HG03175 (cell line): ENCODE measurements at regions not wholly inside any gene's neighbourhood (a gene's known extent, or its start where the extent isn't known, plus 50 kb on each side); places are given as distances from the start of the nearest gene placed in this dataset.
"Not testable (repeated sequence)": the region's sequence is repeated elsewhere in the genome, so short reads cannot be mapped to it uniquely, and the experiment has no call there.

Experiments used
- ATAC-seq: cut with Tn5 transposase; IDR thresholded peaks from one replicate; pipeline ENCODE4 v1.9.1; 2021; ENCODE audit warnings: mild to moderate bottlenecking, moderate library complexity; ENCODE audit not compliant: unreplicated experiment

DNA sequence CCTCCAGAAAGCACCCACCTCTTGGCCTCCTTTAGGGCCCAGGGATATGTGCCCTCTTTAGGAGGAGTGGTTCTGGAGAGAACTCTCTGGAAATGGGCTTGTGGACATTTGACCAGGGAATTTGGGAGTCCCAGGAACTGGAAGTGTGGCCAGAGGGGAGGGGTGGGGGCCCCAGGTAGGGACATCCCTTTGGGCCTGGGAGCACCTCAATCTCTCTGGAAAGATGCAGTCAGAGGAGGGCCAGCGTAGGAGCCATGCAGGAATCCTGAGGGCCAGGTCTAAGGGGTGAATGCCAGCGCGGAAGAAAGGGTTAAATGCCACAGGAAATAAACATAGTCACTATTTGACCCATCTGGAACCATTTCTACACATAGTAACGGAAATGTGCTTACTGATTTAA, 50.3 kb upstream of the ITGA11 start:
- ATAC-seq = no peak

- no peak for ATAC-seq
Measured at GRCh38 chr15:68483165-68483564, 51.2 kb upstream of the ITGA11 start.

- no peak for ATAC-seq
Measured at GRCh38 chr15:68484220-68484619, 52.3 kb upstream of the ITGA11 start.

- ATAC-seq = no peak
Measured at GRCh38 chr15:68484696-68485400, 52.9 kb upstream of the ITGA11 start.

DNA sequence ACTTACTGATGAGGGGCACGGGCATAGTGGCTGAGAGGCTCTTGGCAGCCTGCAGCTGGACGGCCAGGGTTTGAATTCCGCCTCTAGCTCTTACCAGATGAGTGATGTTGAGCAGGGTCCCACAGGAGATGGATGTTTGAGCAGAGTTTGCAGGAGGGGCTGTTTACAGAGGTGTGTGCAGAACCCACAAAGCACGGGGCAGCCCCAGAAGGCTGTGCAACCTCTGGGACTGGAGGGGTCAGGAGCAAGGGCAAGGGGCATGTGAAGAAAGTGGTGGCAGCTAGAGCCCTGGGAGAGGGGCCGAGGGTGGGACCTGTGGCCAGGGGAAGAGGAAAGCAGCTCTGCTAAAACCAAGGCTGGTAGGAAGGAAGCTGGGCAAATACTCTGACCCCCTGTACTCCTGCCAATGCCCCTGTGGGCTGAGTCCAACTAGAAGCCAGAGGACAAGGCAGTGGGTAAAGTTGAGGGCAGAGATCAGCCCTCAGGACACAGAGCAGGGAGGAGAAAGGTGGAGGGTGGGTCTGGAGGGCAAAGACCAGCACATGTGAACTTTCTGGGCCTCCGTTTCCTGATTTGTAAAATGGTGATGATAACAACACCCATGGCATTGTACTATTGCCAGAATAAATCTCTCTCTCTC, 53.9 kb upstream of the ITGA11 start:
- ATAC-seq = no peak

DNA sequence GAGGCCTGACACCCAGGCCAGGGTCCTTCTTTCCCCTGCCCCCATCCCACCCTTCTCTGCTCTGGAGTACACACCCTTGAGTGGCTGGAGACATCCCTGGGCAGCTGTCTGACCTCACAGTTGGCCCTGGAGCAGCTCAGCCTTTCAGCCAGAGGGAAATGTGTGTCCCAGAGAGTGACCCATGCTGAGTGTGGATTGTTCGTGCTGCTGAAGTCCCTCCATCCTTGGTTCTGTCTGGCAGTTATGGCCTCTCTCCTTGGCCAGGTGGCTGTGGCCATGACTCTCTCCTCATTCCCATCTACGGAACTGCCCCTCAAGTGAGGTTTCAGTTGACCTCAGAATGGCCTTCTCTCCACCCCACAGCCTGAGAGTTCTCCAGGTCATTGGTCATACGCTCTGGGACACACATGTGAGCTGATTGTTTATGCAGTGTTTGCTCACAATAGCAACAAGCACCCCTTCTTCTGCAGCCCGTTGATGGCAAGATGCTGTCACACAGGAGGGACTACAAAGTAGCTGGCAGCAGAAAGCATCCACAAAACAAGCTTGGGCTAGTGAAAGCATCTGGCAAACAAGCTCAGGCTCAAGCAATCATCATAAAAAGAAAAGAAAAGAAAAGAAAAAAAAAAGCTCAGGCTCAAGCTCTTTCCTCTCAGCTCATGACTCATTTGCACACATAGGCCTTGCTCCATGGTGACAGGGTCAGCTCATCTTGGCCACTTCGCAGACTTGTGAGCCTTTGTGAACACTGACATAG, 55.3 kb upstream of the ITGA11 start:
- ATAC-seq = no peak

DNA sequence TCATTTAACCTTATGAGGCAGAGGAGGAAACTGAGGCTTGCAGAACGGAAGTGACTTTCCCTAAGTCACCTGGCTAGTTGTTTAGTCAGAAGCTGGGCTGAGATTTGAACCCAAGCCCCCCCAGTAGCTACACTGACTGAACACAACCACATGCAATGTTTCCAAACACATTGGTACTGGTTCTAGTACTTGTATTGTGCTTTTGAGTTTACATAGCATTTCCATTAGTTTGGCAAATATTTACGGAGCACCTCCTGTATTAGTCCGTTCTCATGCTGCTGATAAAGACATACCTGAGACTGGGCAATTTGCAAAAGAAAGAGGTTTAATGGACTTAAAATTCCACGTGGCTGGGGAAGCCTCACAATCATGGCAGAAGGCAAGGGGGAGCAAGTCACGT, 56.3 kb upstream of the ITGA11 start:
- ATAC-seq = no peak

DNA sequence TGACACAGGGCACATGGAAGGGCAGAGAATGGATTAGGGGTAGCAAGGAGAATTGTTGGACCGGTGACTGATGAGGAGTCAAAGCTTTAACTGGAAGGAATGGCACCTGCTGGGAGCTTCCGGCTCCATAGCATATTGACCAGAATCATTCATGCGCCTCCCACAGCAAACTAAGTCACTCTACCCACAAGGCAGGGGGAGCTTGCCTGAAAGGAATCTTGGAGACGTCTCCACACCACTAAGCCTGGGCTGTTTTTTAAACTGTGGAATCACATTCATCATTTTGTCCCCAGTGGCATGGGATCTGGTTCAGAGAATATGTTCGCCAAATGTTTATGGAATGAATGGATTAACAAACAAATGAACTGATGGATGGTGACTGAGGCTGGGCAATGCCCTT, 57.0 kb upstream of the ITGA11 start:
- no peak for ATAC-seq

DNA sequence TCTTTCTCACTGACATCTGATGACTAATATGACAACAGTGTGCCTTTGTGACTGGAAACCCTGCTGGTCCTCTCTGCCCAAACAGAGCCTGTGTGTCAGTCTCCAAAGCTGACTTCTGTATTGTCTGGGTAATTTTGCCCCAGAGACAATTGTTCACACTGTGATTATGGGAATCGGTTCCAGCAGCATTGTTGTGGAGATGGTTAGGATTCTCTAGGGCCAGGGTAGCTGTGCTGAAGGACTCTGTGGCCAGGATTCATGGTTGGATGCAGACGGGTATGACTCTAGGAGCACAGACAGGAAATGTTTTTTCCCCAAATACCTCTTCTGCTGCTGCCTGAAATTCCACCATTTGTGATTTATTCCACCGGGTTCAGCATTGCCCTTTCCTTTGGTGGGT, 57.5 kb upstream of the ITGA11 start:
- no peak for ATAC-seq

- ATAC-seq = no peak
Measured at GRCh38 chr15:68491415-68492106, 59.6 kb upstream of the ITGA11 start.

- no peak for ATAC-seq
Measured at GRCh38 chr15:68492855-68493254, 60.9 kb upstream of the ITGA11 start.

DNA sequence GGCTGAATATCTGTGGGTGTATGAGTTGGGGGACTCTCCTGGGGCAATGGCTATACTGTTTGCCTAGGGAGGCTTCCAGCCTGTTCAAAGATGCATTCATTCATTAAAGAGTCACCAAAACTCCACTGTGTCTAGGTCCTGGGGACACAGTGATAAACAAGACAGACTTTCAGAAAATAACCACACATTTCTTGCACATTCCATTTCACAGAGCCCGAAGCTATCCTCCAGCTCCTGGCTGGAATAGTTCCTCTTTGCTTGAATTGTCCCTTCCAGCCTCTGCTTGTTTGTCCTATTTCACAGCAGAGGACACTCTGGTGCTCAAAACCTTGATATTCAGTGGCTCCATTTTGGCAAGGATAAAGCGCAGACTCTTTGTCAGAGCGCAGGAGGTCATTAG, 61.7 kb upstream of the ITGA11 start:
- no peak for ATAC-seq

- ATAC-seq = no peak
Measured at GRCh38 chr15:68494573-68495110, 62.7 kb upstream of the ITGA11 start.

GRCh38 chr15:68495221-68495950, 63.4 kb upstream of the ITGA11 start:
- ATAC-seq = no peak

GRCh38 chr15:68495981-68496705, 64.2 kb upstream of the ITGA11 start:
- ATAC-seq = no peak

DNA sequence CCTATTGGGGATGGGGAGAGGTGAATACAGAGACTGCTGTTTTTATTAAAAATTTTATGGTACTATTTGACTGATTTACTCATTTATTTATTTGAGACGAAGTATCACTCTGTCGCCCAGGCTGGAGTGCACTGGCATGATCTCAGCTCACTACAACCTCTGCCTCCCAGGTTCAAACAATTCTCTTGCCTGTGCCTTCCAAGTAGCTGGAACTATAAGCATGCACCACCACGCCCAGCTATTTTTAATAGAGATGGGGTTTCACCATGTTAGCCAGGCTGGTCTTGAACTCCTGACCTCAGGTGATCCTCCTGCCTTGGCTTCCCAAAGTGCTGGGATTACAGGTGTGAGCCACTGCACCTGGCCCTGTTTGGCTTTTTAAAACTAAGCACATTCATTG, 64.8 kb upstream of the ITGA11 start:
- not testable (repeated sequence) for ATAC-seq

DNA sequence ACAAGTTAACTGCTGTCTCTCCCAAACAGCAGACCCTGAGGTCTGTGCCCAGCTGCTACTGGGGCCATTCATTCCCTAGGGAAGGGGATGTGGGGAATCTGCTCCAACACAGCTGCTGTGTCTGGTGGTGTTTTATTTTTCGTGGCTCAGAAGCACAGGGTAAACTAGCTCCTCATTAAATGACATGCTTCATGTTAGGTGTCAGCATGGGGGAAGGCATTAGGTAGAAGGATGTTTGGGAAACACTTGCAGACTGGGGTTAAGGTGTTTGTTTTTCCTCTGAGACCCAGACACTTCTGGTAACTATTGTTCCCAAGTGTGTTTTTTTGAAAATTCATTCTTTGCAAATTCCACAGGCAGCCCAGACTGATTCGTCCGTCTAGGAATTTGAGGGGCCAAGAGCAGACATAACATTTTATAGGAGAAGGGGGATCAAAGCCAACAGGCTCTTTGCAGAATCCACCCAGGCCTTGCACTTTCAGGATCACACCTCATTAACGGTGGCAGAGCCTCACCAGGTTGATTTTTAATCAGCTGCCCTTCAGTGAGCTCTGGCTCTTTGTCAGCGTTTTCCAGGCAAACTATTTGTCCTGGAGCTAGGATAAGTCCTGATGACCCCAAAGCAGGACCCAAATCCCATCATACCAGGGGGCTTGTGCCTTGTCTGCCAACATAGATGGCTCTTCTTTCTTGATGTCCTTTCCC, 65.4 kb upstream of the ITGA11 start:
- ATAC-seq = no peak

- no peak for ATAC-seq
Measured at GRCh38 chr15:68498076-68498475, 66.1 kb upstream of the ITGA11 start.

DNA sequence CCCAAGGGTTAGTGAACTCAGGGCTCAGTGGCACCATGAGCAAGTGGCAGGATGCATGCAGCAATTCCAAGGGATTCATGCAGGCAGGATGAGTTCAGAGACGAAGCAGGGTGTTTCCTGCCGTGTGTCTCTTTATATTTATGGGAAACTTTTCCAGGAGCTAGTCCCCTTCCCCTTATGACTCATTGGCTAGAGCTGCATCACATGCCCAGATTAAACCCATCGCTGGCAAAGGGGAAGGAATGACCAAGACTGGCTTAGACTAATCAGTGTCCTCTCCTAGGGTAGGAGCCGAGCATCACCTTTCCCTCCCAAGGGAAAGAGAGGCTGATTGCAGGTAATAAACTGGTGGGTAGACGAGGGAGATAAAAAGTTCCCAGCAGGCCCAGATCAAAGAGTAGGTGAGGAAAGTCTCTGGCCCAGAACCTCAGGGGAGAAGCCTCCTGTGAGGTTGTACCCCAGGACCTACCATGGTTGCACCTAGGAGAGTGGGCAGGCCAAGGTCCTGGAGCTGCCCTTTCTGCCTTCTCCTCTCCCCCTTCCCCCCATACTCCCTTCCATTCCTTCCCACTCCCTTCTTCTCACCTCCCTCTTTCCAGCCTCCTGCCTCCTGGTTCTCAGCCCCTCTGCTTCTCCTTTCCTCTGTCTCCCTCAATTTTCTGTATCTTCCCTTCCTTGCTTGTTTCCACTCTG, 67.8 kb upstream of the ITGA11 start:
- no peak for ATAC-seq
